ENCODE measurements at regions not wholly inside any gene's neighbourhood (a gene's known extent, or its start where the extent isn't known, plus 50 kb on each side); places are given as distances from the start of the nearest gene placed in this dataset.

DNA sequence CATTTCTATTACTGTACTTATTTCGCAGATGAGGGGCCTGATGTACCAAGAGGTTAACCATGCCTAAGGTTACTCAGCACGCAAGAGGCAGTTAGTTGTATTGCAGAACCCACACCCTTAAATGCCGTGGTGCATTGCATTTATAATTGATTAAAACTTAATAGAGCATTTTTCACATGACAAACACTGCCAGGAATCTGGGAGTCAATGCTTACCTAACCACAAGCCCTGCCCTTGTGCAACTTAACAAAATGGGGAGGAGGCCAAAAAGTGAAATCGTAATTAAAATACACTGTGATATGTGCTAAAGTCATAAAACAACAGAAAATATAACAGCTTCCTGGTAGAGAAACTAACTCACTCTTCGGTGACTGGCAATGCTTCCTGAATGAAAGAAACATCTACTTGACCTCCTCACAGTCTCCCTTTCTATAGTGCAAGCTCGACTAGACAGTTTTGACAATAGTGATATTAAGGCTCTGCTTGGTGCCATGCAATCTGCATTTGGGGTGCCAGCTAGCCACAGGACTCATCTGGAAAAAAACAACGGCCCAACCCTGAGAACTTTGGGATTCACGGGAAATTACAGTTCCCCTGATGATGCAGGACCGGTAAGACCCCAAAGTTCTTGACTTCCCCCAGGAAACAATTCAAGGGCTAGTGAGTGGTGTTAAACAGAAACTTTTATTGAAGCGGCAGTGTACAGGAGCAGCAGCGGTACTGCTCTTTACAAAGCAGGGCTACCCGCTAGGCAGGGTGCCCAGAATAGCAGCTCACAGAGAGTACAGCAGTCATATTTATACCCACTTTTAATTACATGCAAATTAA lies 612.4 kb downstream of the TNS3 start:
- no peak overlapping the region for H3K9ac ChIP-seq (ENCODE audit: low read length)
- no peak overlapping the region for H3K27ac ChIP-seq (ENCODE audit: low read depth, low read length)
- BruUV-seq (replicated peaks), result no TSS peak
- H3K9me3 ChIP-seq (ENCODE audit: control insufficient read depth in 1 of 2, insufficient read depth in 1 of 2, low read depth in 1 of 2, low read length in 2 of 2), result peaks cover 0 to 5% of the 10 kb centered on the region in 2 experiments; a peak in 1 of 4 replicates
- H2AFZ ChIP-seq (ENCODE audit: low read depth, low read length, poor library complexity, severe bottlenecking), result no peak overlapping the region
- DNase-seq (ENCODE audit: low read depth, low spot score) (no peak), ATAC-seq (no peak)
- intact Hi-C loops (cut with micrococcal nuclease), result no loop called here
- H4K20me1 ChIP-seq (ENCODE audit: insufficient read depth), result no peaks in the 10 kb centered on the region
- TF ChIP-seq RAD21 (IDR thresholded peaks at IDR 0.05; ENCODE audit: low read depth) (no peak), ZFX (IDR thresholded peaks at IDR 0.05) (no peak), ZNF274 (IDR thresholded peaks at IDR 0.05; ENCODE audit: low read depth, low read length) (no peak), POLR2A (IDR thresholded peaks at IDR 0.05; ENCODE audit: borderline replicate concordance, extremely low read depth, insufficient read depth, insufficient read length) (no peak), ELF1 (IDR thresholded peaks at IDR 0.05; ENCODE audit: borderline replicate concordance, low read depth) (no peak), EZH2 (IDR thresholded peaks at IDR 0.05) (no peak), SRF (IDR thresholded peaks at IDR 0.05; ENCODE audit: low read depth) (no peak), TCF7L2 (IDR thresholded peaks at IDR 0.05; ENCODE audit: borderline replicate concordance, extremely low read depth, insufficient read depth, insufficient read length) (no peak), YY1 (IDR thresholded peaks at IDR 0.05; ENCODE audit: extremely low read depth, insufficient replicate concordance, low read depth, low read length) (no peak), FOSL1 (IDR thresholded peaks at IDR 0.05; ENCODE audit: low read depth) (no peak), CBX3 (IDR thresholded peaks at IDR 0.05; ENCODE audit: low read depth) (no peak), EGR1 (IDR thresholded peaks at IDR 0.05; ENCODE audit: low read depth) (no peak), EZH2phosphoT487 (IDR thresholded peaks at IDR 0.05; ENCODE audit: borderline replicate concordance) (no peak), SIN3A (IDR thresholded peaks at IDR 0.05; ENCODE audit: low read depth) (no peak)
- TF ChIP-seq, protein P1, sequence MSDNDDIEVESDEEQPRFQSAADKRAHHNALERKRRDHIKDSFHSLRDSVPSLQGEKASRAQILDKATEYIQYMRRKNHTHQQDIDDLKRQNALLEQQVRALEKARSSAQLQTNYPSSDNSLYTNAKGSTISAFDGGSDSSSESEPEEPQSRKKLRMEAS (IDR thresholded peaks at IDR 0.05), result no peak
- TF ChIP-seq, protein P2, sequence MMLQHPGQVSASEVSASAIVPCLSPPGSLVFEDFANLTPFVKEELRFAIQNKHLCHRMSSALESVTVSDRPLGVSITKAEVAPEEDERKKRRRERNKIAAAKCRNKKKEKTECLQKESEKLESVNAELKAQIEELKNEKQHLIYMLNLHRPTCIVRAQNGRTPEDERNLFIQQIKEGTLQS (IDR thresholded peaks at IDR 0.05), result no peak
- TF ChIP-seq, protein P3, sequence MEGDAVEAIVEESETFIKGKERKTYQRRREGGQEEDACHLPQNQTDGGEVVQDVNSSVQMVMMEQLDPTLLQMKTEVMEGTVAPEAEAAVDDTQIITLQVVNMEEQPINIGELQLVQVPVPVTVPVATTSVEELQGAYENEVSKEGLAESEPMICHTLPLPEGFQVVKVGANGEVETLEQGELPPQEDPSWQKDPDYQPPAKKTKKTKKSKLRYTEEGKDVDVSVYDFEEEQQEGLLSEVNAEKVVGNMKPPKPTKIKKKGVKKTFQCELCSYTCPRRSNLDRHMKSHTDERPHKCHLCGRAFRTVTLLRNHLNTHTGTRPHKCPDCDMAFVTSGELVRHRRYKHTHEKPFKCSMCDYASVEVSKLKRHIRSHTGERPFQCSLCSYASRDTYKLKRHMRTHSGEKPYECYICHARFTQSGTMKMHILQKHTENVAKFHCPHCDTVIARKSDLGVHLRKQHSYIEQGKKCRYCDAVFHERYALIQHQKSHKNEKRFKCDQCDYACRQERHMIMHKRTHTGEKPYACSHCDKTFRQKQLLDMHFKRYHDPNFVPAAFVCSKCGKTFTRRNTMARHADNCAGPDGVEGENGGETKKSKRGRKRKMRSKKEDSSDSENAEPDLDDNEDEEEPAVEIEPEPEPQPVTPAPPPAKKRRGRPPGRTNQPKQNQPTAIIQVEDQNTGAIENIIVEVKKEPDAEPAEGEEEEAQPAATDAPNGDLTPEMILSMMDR (IDR thresholded peaks at IDR 0.05 in 2 of 3, conservative IDR thresholded peaks at IDR 0.05 in 1 of 3; ENCODE audit: borderline replicate concordance in 1 of 3, insufficient read depth in 1 of 3, low read depth in 2 of 3, low read length in 2 of 3), result no peak
- TF ChIP-seq, protein P4, sequence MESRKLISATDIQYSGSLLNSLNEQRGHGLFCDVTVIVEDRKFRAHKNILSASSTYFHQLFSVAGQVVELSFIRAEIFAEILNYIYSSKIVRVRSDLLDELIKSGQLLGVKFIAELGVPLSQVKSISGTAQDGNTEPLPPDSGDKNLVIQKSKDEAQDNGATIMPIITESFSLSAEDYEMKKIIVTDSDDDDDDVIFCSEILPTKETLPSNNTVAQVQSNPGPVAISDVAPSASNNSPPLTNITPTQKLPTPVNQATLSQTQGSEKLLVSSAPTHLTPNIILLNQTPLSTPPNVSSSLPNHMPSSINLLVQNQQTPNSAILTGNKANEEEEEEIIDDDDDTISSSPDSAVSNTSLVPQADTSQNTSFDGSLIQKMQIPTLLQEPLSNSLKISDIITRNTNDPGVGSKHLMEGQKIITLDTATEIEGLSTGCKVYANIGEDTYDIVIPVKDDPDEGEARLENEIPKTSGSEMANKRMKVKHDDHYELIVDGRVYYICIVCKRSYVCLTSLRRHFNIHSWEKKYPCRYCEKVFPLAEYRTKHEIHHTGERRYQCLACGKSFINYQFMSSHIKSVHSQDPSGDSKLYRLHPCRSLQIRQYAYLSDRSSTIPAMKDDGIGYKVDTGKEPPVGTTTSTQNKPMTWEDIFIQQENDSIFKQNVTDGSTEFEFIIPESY (IDR thresholded peaks at IDR 0.05; ENCODE audit: extremely low read depth, insufficient replicate concordance, low read length), result no peak
- H3K27me3 ChIP-seq (ENCODE audit: insufficient read depth, low read length), result no peaks in the 10 kb centered on the region
- H3K4me1 ChIP-seq (ENCODE audit: control insufficient read depth in 1 of 2, insufficient read depth in 2 of 2, low read length in 2 of 2), result peaks cover 5 to 8% of the 10 kb centered on the region in 2 experiments; a peak in 3 of 4 replicates
- H3K4me3 ChIP-seq (replicated peaks in 1 of 2; ENCODE audit: low read depth in 1 of 2, low read length in 2 of 2), result no peak overlapping the region
- H3K36me3 ChIP-seq (ENCODE audit: control insufficient read depth in 1 of 2, insufficient read depth in 2 of 2, low read length in 2 of 2), result no peaks in the 10 kb centered on the region
- ChIA-PET CTCF (no interaction called here), RAD21 (ENCODE audit: low non-redundant PET in 1 of 2, low total read pairs in 2 of 2, uncharacterized antibody in 2 of 2, unreplicated experiment in 2 of 2) (no interaction called here), POLR2A (no interaction called here)
- H3K79me2 ChIP-seq (ENCODE audit: insufficient read depth, low read length), result no peaks in the 10 kb centered on the region
- no peak overlapping the region for H3K4me2 ChIP-seq (ENCODE audit: low read length)
- no peaks in the 10 kb centered on the region for H3K9me2 ChIP-seq (ENCODE audit: insufficient read depth)
